ENCODE measurements at regions not wholly inside any gene's neighbourhood (a gene's known extent, or its start where the extent isn't known, plus 50 kb on each side); places are given as distances from the start of the nearest gene placed in this dataset.

GRCh38 chr17:77656054-77656453, 302.4 kb upstream of the TNRC6C start:
- H3K9me3 Mint-ChIP-seq, result peaks cover 4% of the 10 kb centered on the region
- intact Hi-C loops (cut with micrococcal nuclease), result no loop called here
- no peak for DNase-seq
- no peak overlapping the region for H3K27ac Mint-ChIP-seq
- POLR2A ChIA-PET, result no interaction called here
- H3K36me3 Mint-ChIP-seq, result no peaks in the 10 kb centered on the region
- CTCF ChIA-PET, result interaction anchor here (1.1 kb wide), 1 partner anchor 11 kb away, joined by 3 read pairs; no protein-coding TSS in a partner anchor
- H3K27me3 Mint-ChIP-seq, result peaks cover 2% of the 10 kb centered on the region
- no peaks in the 10 kb centered on the region for H3K4me1 Mint-ChIP-seq (ENCODE audit: low read depth)
- H3K4me3 Mint-ChIP-seq, result no peak overlapping the region

- POLR2A ChIA-PET, result no interaction called here
- H3K4me1 Mint-ChIP-seq (ENCODE audit: low read depth), result no peaks in the 10 kb centered on the region
Measured at GRCh38 chr17:77657839-77658238, 300.7 kb upstream of the TNRC6C start.

GRCh38 chr17:77660524-77660923, 298.0 kb upstream of the TNRC6C start:
- Mint-ChIP-seq H3K27ac (no peak overlapping the region), H3K4me3 (no peak overlapping the region), H3K4me1 (ENCODE audit: low read depth) (peaks cover under 1% of the 10 kb centered on the region), H3K9me3 (peaks cover 9% of the 10 kb centered on the region), H3K36me3 (no peaks in the 10 kb centered on the region), H3K27me3 (peaks cover 2% of the 10 kb centered on the region)
- intact Hi-C loops (cut with micrococcal nuclease), result no loop called here
- no peak for DNase-seq
- CTCF ChIA-PET, result interaction anchor here (0.7 kb wide), 1 partner anchor 1429 kb away, joined by 4 read pairs; no protein-coding TSS in a partner anchor
- POLR2A ChIA-PET, result no interaction called here

More at GRCh38 chr17:77657839-77658238, 300.7 kb upstream of the TNRC6C start:
- Mint-ChIP-seq H3K9me3 (peaks cover 4% of the 10 kb centered on the region), H3K27ac (no peak overlapping the region), H3K4me3 (no peak overlapping the region), H3K36me3 (no peaks in the 10 kb centered on the region), H3K27me3 (peaks cover 2% of the 10 kb centered on the region)
- DNase-seq, result no peak
- CTCF ChIA-PET, result no interaction called here
- intact Hi-C loops (cut with micrococcal nuclease), result no loop called here

- ChIA-PET CTCF (interaction anchor here (1.5 kb wide), 1 partner anchor 351 kb away, joined by 3 read pairs; no protein-coding TSS in a partner anchor), POLR2A (no interaction called here)
- peaks cover 5% of the 10 kb centered on the region for H3K36me3 Mint-ChIP-seq
- H3K4me1 Mint-ChIP-seq (ENCODE audit: low read depth), result peaks cover 22% of the 10 kb centered on the region
- DNase-seq, result no peak
- H3K9me3 Mint-ChIP-seq, result peaks cover 15% of the 10 kb centered on the region
- intact Hi-C loops (cut with micrococcal nuclease), result no loop called here
- peaks cover 2% of the 10 kb centered on the region for H3K27me3 Mint-ChIP-seq
- no peak overlapping the region for H3K27ac Mint-ChIP-seq
- no peak overlapping the region for H3K4me3 Mint-ChIP-seq
Measured at GRCh38 chr17:77662833-77663232, 295.7 kb upstream of the TNRC6C start.

GRCh38 chr17:77664097-77664729, 294.3 kb upstream of the TNRC6C start:
- intact Hi-C loops (cut with micrococcal nuclease), result no loop called here
- no peaks in the 10 kb centered on the region for H3K27me3 Mint-ChIP-seq
- no peak for DNase-seq
- CTCF ChIA-PET, result interaction anchor here (1.1 kb wide), 1 partner anchor 77 kb away, joined by 3 read pairs; no protein-coding TSS in a partner anchor
- no peak overlapping the region for H3K4me3 Mint-ChIP-seq
- peaks cover 14% of the 10 kb centered on the region for H3K36me3 Mint-ChIP-seq
- H3K27ac Mint-ChIP-seq, result no peak overlapping the region
- POLR2A ChIA-PET, result no interaction called here
- peaks cover 20% of the 10 kb centered on the region for H3K9me3 Mint-ChIP-seq
- H3K4me1 Mint-ChIP-seq (ENCODE audit: low read depth), result peaks cover 31% of the 10 kb centered on the region

- H3K4me3 Mint-ChIP-seq, result peak overlapping the region; percentile 83
- POLR2A ChIA-PET, result no interaction called here
- CTCF ChIA-PET, result no interaction called here
- H3K36me3 Mint-ChIP-seq, result peaks cover 14% of the 10 kb centered on the region
- no peaks in the 10 kb centered on the region for H3K27me3 Mint-ChIP-seq
- H3K27ac Mint-ChIP-seq, result peak overlapping the region; percentile 97
- peaks cover 20% of the 10 kb centered on the region for H3K9me3 Mint-ChIP-seq
- DNase-seq, result no peak
- peaks cover 38% of the 10 kb centered on the region for H3K4me1 Mint-ChIP-seq (ENCODE audit: low read depth)
- intact Hi-C loops (cut with micrococcal nuclease), result loop anchor here (1.0 to 5.0 kb wide), 3 partner anchors 34 to 292 kb away; partner anchors contain the start of gene TNRC6C
Measured at GRCh38 chr17:77665833-77666232, 292.7 kb upstream of the TNRC6C start.

GRCh38 chr17:77666462-77666861, 292.0 kb upstream of the TNRC6C start:
- POLR2A ChIA-PET, result interaction anchor here (0.9 to 1.8 kb wide), 5 partner anchors 21 to 292 kb away, joined by 3 to 16 read pairs (median 3); partner anchors contain the start of gene TNRC6C
- peaks cover 20% of the 10 kb centered on the region for H3K9me3 Mint-ChIP-seq
- intact Hi-C loops (cut with micrococcal nuclease), result loop anchor here (1.0 to 5.0 kb wide), 3 partner anchors 34 to 292 kb away; partner anchors contain the start of gene TNRC6C
- peak overlapping the region; percentile 83 for H3K4me3 Mint-ChIP-seq
- DNase-seq, result peak; percentile 20
- peak overlapping the region; percentile 97 for H3K27ac Mint-ChIP-seq
- peaks cover 14% of the 10 kb centered on the region for H3K36me3 Mint-ChIP-seq
- H3K27me3 Mint-ChIP-seq, result no peaks in the 10 kb centered on the region
- peaks cover 41% of the 10 kb centered on the region for H3K4me1 Mint-ChIP-seq (ENCODE audit: low read depth)
- CTCF ChIA-PET, result interaction anchor here (1.0 to 1.8 kb wide), 5 partner anchors 21 to 347 kb away, joined by 3 to 16 read pairs (median 5); no protein-coding TSS in a partner anchor

GRCh38 chr17:77666881-77667395, 291.6 kb upstream of the TNRC6C start:
- DNase-seq, result peak; percentile 89
- peak overlapping the region; percentile 97 for H3K27ac Mint-ChIP-seq
- peak overlapping the region; percentile 83 for H3K4me3 Mint-ChIP-seq
- H3K4me1 Mint-ChIP-seq (ENCODE audit: low read depth), result peaks cover 41% of the 10 kb centered on the region
- no peaks in the 10 kb centered on the region for H3K27me3 Mint-ChIP-seq
- H3K9me3 Mint-ChIP-seq, result peaks cover 20% of the 10 kb centered on the region
- CTCF ChIA-PET, result interaction anchor here (1.0 to 1.8 kb wide), 5 partner anchors 21 to 347 kb away, joined by 3 to 16 read pairs (median 5); no protein-coding TSS in a partner anchor
- intact Hi-C loops (cut with micrococcal nuclease), result loop anchor here (1.0 to 5.0 kb wide), 6 partner anchors 22 to 291 kb away; partner anchors contain the start of gene TNRC6C
- H3K36me3 Mint-ChIP-seq, result peaks cover 14% of the 10 kb centered on the region
- POLR2A ChIA-PET, result interaction anchor here (0.9 to 1.8 kb wide), 6 partner anchors 21 to 291 kb away, joined by 3 to 16 read pairs (median 4); partner anchors contain the start of gene TNRC6C

GRCh38 chr17:77667478-77667877, 291.0 kb upstream of the TNRC6C start:
- H3K4me1 Mint-ChIP-seq (ENCODE audit: low read depth), result peaks cover 41% of the 10 kb centered on the region
- intact Hi-C loops (cut with micrococcal nuclease), result loop anchor here (1.0 to 5.0 kb wide), 5 partner anchors 22 to 175 kb away; no protein-coding TSS in a partner anchor
- ChIA-PET POLR2A (interaction anchor here (1.1 to 1.8 kb wide), 3 partner anchors 22 to 167 kb away, joined by 3 to 16 read pairs (median 5); no protein-coding TSS in a partner anchor), CTCF (interaction anchor here (1.1 to 1.8 kb wide), 4 partner anchors 22 to 346 kb away, joined by 3 to 16 read pairs (median 6); no protein-coding TSS in a partner anchor)
- peak overlapping the region; percentile 83 for H3K4me3 Mint-ChIP-seq
- DNase-seq, result peak; percentile 34
- peaks cover 20% of the 10 kb centered on the region for H3K9me3 Mint-ChIP-seq
- H3K36me3 Mint-ChIP-seq, result peaks cover 14% of the 10 kb centered on the region
- no peaks in the 10 kb centered on the region for H3K27me3 Mint-ChIP-seq
- peak overlapping the region; percentile 97 for H3K27ac Mint-ChIP-seq

GRCh38 chr17:77668518-77668917, 290.0 kb upstream of the TNRC6C start:
- ChIA-PET POLR2A (no interaction called here), CTCF (no interaction called here)
- peaks cover 20% of the 10 kb centered on the region for H3K9me3 Mint-ChIP-seq
- H3K4me3 Mint-ChIP-seq, result peak overlapping the region; percentile 17
- H3K36me3 Mint-ChIP-seq, result peaks cover 16% of the 10 kb centered on the region
- intact Hi-C loops (cut with micrococcal nuclease), result loop anchor here (5.0 kb wide), 1 partner anchor 36 kb away; no protein-coding TSS in a partner anchor
- H3K27ac Mint-ChIP-seq, result peak overlapping the region; percentile 44
- H3K27me3 Mint-ChIP-seq, result no peaks in the 10 kb centered on the region
- DNase-seq, result no peak
- peaks cover 41% of the 10 kb centered on the region for H3K4me1 Mint-ChIP-seq (ENCODE audit: low read depth)

- H3K4me3 Mint-ChIP-seq, result no peak overlapping the region
- H3K36me3 Mint-ChIP-seq, result peaks cover 20% of the 10 kb centered on the region
- CTCF ChIA-PET, result no interaction called here
- intact Hi-C loops (cut with micrococcal nuclease), result no loop called here
- peaks cover 19% of the 10 kb centered on the region for H3K9me3 Mint-ChIP-seq
- DNase-seq, result no peak
- POLR2A ChIA-PET, result no interaction called here
- H3K4me1 Mint-ChIP-seq (ENCODE audit: low read depth), result peaks cover 41% of the 10 kb centered on the region
- H3K27me3 Mint-ChIP-seq, result no peaks in the 10 kb centered on the region
- H3K27ac Mint-ChIP-seq, result no peak overlapping the region
Measured at GRCh38 chr17:77670173-77670572, 288.3 kb upstream of the TNRC6C start.

GRCh38 chr17:77674358-77674757, 284.1 kb upstream of the TNRC6C start:
- Mint-ChIP-seq H3K9me3 (no peaks in the 10 kb centered on the region), H3K4me1 (ENCODE audit: low read depth) (peaks cover 9% of the 10 kb centered on the region), H3K4me3 (no peak overlapping the region), H3K36me3 (peaks cover 6% of the 10 kb centered on the region), H3K27me3 (no peaks in the 10 kb centered on the region), H3K27ac (no peak overlapping the region)
- intact Hi-C loops (cut with micrococcal nuclease), result no loop called here
- POLR2A ChIA-PET, result no interaction called here
- DNase-seq, result no peak
- CTCF ChIA-PET, result no interaction called here
